ENCODE measurements at regions not wholly inside any gene's neighbourhood (a gene's known extent, or its start where the extent isn't known, plus 50 kb on each side); places are given as distances from the start of the nearest gene placed in this dataset.

DNA sequence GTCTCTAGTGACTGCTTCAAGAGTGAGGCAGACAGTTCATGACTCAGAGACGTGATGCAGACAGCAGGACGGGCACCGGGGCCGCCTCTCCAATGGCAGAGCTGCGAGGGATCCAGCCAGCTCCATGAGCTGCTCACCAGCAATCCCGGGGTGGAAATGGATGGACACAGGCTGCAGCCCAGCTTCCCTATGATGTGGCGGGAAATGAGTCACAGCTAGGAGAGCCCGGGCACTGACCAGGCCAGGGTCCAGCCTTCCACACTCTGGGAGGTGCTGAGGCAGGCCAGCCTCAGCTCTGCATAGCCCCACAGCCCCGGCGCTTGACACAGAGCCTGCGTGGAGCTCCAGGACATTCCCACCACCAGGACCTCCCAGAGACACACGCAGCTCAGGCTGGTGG lies 244.8 kb upstream of the IRX2 start:
- intact Hi-C loops (cut with micrococcal nuclease) (no loop called here), in situ Hi-C loops (cut with MboI) (no loop called here)
- H3K4me1 ChIP-seq (replicated peaks in 1 of 2; ENCODE audit: control insufficient read depth in 2 of 2, insufficient read depth in 2 of 2, low read length in 2 of 2) = no peaks in the 10 kb centered on the region
- DNase-seq (ENCODE audit: extremely low read depth in 1 of 4, low spot score in 3 of 4) = no peak
- H3K9ac ChIP-seq (ENCODE audit: insufficient read depth in 1 of 2, low read depth in 2 of 2, low read length in 2 of 2) = no peak overlapping the region; a peak in 1 of 4 replicates
- H3K4me3 ChIP-seq = no peak overlapping the region
- no peak for ATAC-seq
- no TSS peak for BruUV-seq (replicated peaks)
- 0% methylated on average over 12 of the region's 12 CpGs for WGBS (ENCODE audit: insufficient coverage, low coverage, missing lambda C conversion rate)
- no peak for FAIRE-seq
- no peak overlapping the region for H3K4me2 ChIP-seq (ENCODE audit: insufficient read depth, low read length)
- H3K9me1 ChIP-seq (ENCODE audit: control insufficient read depth, insufficient read depth, low read length) = no peaks in the 10 kb centered on the region
- ChIA-PET CTCF (ENCODE audit: low intra/inter-chr PET ratio) (no interaction called here), POLR2A (interaction anchor here (1.1 kb wide), 1 partner anchor 16 kb away, joined by 3 read pairs; no protein-coding TSS in a partner anchor)
- no peak overlapping the region for H2AFZ ChIP-seq (ENCODE audit: low read depth, low read length)
- no peaks in the 10 kb centered on the region for H3K79me2 ChIP-seq (ENCODE audit: control insufficient read depth, insufficient read depth, low read length)
- H3K27me3 ChIP-seq (ENCODE audit: control insufficient read depth in 2 of 2, insufficient read depth in 2 of 2, low read length in 2 of 2) = peaks cover 15 to 48% of the 10 kb centered on the region in 2 experiments; a peak in 3 of 5 replicates
- TF ChIP-seq ZNF561 (CRISPR knock-in tag; conservative IDR thresholded peaks at IDR 0.05) = no peak
- no peak for TF ChIP-seq ZNF717 (CRISPR knock-in tag; IDR thresholded peaks at IDR 0.05)
- TF ChIP-seq SIX5 (IDR thresholded peaks at IDR 0.05; ENCODE audit: borderline replicate concordance in 1 of 2, insufficient read depth in 1 of 2, low read depth in 1 of 2, low read length in 2 of 2) = no peak
- TF ChIP-seq ZNF134 (CRISPR knock-in tag; conservative IDR thresholded peaks at IDR 0.05) = no peak
- TF ChIP-seq PRMT5 (CRISPR knock-in tag; IDR thresholded peaks at IDR 0.05) = no peak
- no peak for TF ChIP-seq NR2C1 (IDR thresholded peaks at IDR 0.05)
- TF ChIP-seq NR2C1 (tag; IDR thresholded peaks at IDR 0.05) = no peak
- TF ChIP-seq HNRNPUL1 (IDR thresholded peaks at IDR 0.05; ENCODE audit: low read length) = no peak
- no peak for TF ChIP-seq TAF1 (IDR thresholded peaks at IDR 0.05; ENCODE audit: control insufficient read depth, extremely low read depth, insufficient read depth, low read length, severe bottlenecking)
- no peak for TF ChIP-seq MGA (IDR thresholded peaks at IDR 0.05)
- no peak for TF ChIP-seq E2F5 (CRISPR knock-in tag; IDR thresholded peaks at IDR 0.05)
- H4K20me1 ChIP-seq (replicated peaks; ENCODE audit: control insufficient read depth, insufficient read depth, low read length) = peaks cover 6% of the 10 kb centered on the region; the same call in 1 of the 2 replicates
- H3K36me3 ChIP-seq (ENCODE audit: control insufficient read depth, insufficient read depth, low read length) = no peaks in the 10 kb centered on the region
- H3K27ac ChIP-seq (ENCODE audit: extremely low read depth, low read depth, low read length) = no peak overlapping the region
- no peaks in the 10 kb centered on the region for H3K9me3 ChIP-seq (replicated peaks; ENCODE audit: control insufficient read depth, insufficient read depth, low read depth, low read length)
